ENCODE measurements at regions not wholly inside any gene's neighbourhood (a gene's known extent, or its start where the extent isn't known, plus 50 kb on each side); places are given as distances from the start of the nearest gene placed in this dataset.

GRCh38 chr1:232340446-232340845, 289.5 kb downstream of the SIPA1L2 start:
- Mint-ChIP-seq H3K4me3 (no peak overlapping the region), H3K4me1 (peaks cover 5% of the 10 kb centered on the region), H3K9me3 (peaks cover 21% of the 10 kb centered on the region), H3K36me3 (ENCODE audit: low read depth) (no peaks in the 10 kb centered on the region), H3K27me3 (ENCODE audit: insufficient read depth) (peaks cover 18% of the 10 kb centered on the region), H3K27ac (no peak overlapping the region)
- TF ChIP-seq, protein P1, sequence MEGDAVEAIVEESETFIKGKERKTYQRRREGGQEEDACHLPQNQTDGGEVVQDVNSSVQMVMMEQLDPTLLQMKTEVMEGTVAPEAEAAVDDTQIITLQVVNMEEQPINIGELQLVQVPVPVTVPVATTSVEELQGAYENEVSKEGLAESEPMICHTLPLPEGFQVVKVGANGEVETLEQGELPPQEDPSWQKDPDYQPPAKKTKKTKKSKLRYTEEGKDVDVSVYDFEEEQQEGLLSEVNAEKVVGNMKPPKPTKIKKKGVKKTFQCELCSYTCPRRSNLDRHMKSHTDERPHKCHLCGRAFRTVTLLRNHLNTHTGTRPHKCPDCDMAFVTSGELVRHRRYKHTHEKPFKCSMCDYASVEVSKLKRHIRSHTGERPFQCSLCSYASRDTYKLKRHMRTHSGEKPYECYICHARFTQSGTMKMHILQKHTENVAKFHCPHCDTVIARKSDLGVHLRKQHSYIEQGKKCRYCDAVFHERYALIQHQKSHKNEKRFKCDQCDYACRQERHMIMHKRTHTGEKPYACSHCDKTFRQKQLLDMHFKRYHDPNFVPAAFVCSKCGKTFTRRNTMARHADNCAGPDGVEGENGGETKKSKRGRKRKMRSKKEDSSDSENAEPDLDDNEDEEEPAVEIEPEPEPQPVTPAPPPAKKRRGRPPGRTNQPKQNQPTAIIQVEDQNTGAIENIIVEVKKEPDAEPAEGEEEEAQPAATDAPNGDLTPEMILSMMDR (conservative IDR thresholded peaks at IDR 0.05): no peak
- no peak overlapping the region for H3K27ac ChIP-seq (ENCODE audit: low read depth, low read length)
- no peaks in the 10 kb centered on the region for H3K36me3 ChIP-seq (ENCODE audit: control insufficient read depth, insufficient read depth, low read length)
- no peaks in the 10 kb centered on the region for H3K4me1 ChIP-seq (ENCODE audit: control insufficient read depth, insufficient read depth, low read length)
- no peak overlapping the region for H3K4me3 ChIP-seq (ENCODE audit: low read length)
- peaks cover 6% of the 10 kb centered on the region for H3K27me3 ChIP-seq (ENCODE audit: control insufficient read depth, insufficient read depth, low read length, poor library complexity, severe bottlenecking)
- H3K9ac ChIP-seq (ENCODE audit: extremely low read depth, low read length, poor library complexity, severe bottlenecking): no peak overlapping the region
- DNase-seq: no peak
- 92 to 93% methylated on average over 3 to 4 of the region's 4 CpGs for WGBS, 2 experiments (ENCODE audit: insufficient coverage in 1 of 2, insufficient read length in 1 of 2)
- H3K9me3 ChIP-seq (ENCODE audit: control insufficient read depth, low read length): peaks cover 9% of the 10 kb centered on the region

DNA sequence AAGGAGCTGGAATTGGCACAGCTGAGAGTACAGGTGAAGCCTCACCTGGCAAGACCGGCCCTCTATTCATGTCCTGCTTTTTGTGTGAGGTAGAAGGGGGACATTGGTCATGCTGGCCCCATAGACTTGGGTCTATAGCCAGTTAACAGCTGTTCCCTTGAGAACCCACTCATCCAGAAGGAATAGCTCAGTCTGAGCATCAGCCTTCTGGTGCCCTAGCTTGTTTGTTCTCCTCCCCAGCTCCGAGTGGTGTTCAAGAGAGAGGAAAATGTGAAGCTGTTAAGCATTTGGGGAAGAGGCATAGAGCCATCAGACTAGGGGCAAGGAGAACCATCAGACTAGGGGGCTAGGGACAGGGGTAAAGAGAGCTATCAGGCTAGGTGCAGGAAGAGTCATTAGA, 290.9 kb downstream of the SIPA1L2 start:
- Histone ChIP-seq H3K27me3 (ENCODE audit: control insufficient read depth, insufficient read depth, low read length, poor library complexity, severe bottlenecking) (peaks cover 6% of the 10 kb centered on the region), H3K9me3 (ENCODE audit: control insufficient read depth, low read length) (no peaks in the 10 kb centered on the region), H3K9ac (ENCODE audit: extremely low read depth, low read length, poor library complexity, severe bottlenecking) (no peak overlapping the region), H3K27ac (ENCODE audit: low read depth, low read length) (no peak overlapping the region), H3K4me1 (ENCODE audit: control insufficient read depth, insufficient read depth, low read length) (no peaks in the 10 kb centered on the region), H3K36me3 (ENCODE audit: control insufficient read depth, insufficient read depth, low read length) (no peaks in the 10 kb centered on the region), H3K4me3 (ENCODE audit: low read length) (no peak overlapping the region)
- no peaks in the 10 kb centered on the region for H3K36me3 Mint-ChIP-seq (ENCODE audit: low read depth)
- TF ChIP-seq, protein P1 (conservative IDR thresholded peaks at IDR 0.05): no peak
- no peak for DNase-seq
- H3K27ac Mint-ChIP-seq: no peak overlapping the region
- WGBS, 2 experiments (ENCODE audit: insufficient coverage in 1 of 2, insufficient read length in 1 of 2): 40 to 66% methylated on average over 1 to 2 of the region's 2 CpGs
- H3K27me3 Mint-ChIP-seq (ENCODE audit: insufficient read depth): peaks cover 18% of the 10 kb centered on the region
- H3K9me3 Mint-ChIP-seq: peaks cover 11% of the 10 kb centered on the region
- H3K4me1 Mint-ChIP-seq: peaks cover 5% of the 10 kb centered on the region
- no peak overlapping the region for H3K4me3 Mint-ChIP-seq

DNA sequence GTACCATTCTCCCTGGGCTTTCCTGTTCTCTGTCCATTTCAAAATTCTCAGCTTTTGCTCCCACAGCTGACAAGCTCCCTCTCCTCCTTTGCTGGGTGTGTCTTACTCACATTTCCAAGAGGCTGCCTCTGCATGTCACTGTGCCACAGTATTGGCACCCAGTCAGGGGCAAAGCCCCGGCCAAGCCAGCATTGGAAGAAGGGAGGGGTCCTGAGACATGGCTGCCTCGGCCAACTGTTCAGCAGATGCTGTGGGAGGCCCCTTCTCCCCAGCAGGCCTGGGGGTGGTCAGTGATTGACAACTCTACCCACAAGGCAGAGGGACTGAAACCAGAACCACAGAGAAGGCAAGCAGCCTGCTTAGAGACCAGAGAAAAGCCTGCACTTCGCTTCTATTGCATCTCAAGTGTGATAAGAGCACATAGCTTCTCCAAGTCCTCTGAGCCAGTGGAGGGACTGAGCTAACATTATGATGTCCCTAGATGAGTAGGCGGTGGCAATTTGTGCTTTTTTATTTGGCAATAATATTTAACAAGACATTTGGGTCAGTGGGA, 294.1 kb downstream of the SIPA1L2 start:
- Mint-ChIP-seq H3K27ac (no peak overlapping the region), H3K9me3 (peaks cover 21% of the 10 kb centered on the region), H3K4me1 (peaks cover 5% of the 10 kb centered on the region), H3K36me3 (ENCODE audit: low read depth) (peaks cover 2% of the 10 kb centered on the region), H3K27me3 (ENCODE audit: insufficient read depth) (peaks cover 26% of the 10 kb centered on the region), H3K4me3 (no peak overlapping the region)
- H3K36me3 ChIP-seq (ENCODE audit: control insufficient read depth, insufficient read depth, low read length): no peaks in the 10 kb centered on the region
- peaks cover 6% of the 10 kb centered on the region for H3K27me3 ChIP-seq (ENCODE audit: control insufficient read depth, insufficient read depth, low read length, poor library complexity, severe bottlenecking)
- TF ChIP-seq, protein P1 (conservative IDR thresholded peaks at IDR 0.05): no peak
- H3K27ac ChIP-seq (ENCODE audit: low read depth, low read length): no peak overlapping the region
- peaks cover 3% of the 10 kb centered on the region for H3K9me3 ChIP-seq (ENCODE audit: control insufficient read depth, low read length)
- no peak for DNase-seq
- H3K4me1 ChIP-seq (ENCODE audit: control insufficient read depth, insufficient read depth, low read length): no peaks in the 10 kb centered on the region
- WGBS, 2 experiments (ENCODE audit: insufficient coverage in 1 of 2, insufficient read length in 1 of 2): 85 to 92% methylated on average over 4 of the region's 4 CpGs
- no peak overlapping the region for H3K9ac ChIP-seq (ENCODE audit: extremely low read depth, low read length, poor library complexity, severe bottlenecking)
- no peak overlapping the region for H3K4me3 ChIP-seq (ENCODE audit: low read length)

Data from endodermal cell (in vitro differentiated cells).